ENCODE measurements at regions not wholly inside any gene's neighbourhood (a gene's known extent, or its start where the extent isn't known, plus 50 kb on each side); places are given as distances from the start of the nearest gene placed in this dataset.
"Not testable (repeated sequence)": the region's sequence is repeated elsewhere in the genome, so short reads cannot be mapped to it uniquely, and the experiment has no call there.

- H2BK15ac ChIP-seq (ENCODE audit: low read depth, low read length); H3K4ac ChIP-seq (ENCODE audit: low read depth, low read length); H2BK120ac ChIP-seq (ENCODE audit: low read depth, low read length); intact Hi-C loops (cut with micrococcal nuclease); ATAC-seq (ENCODE audit: low read depth); dilution Hi-C loops (cut with HindIII; ENCODE audit: low sequenced_read_pairs, unreplicated experiment); H2AK9ac ChIP-seq (replicated peaks; ENCODE audit: low read depth, low read length, poor library complexity); H4K5ac ChIP-seq (ENCODE audit: low read depth, low read length); H3K27ac ChIP-seq (ENCODE audit: insufficient read depth, low read length); in situ Hi-C loops (cut with MboI; ENCODE audit: low sequenced_read_pairs); H3K9ac ChIP-seq (ENCODE audit: low read depth, low read length); H3K14ac ChIP-seq (replicated peaks; ENCODE audit: low read depth, low read length); H3K4me2 ChIP-seq (ENCODE audit: low read depth, low read length); H4K8ac ChIP-seq (ENCODE audit: low read depth in 2 of 2, low read length in 2 of 2); H3K9me3 ChIP-seq (ENCODE audit: control insufficient read depth, insufficient read depth, low read length); H3K18ac ChIP-seq (ENCODE audit: low read depth, low read length); H3K36me3 ChIP-seq (ENCODE audit: control insufficient read depth, insufficient read depth, low read length); H2AFZ ChIP-seq (replicated peaks; ENCODE audit: low read length, poor library complexity); H2BK5ac ChIP-seq (ENCODE audit: low read depth, low read length, poor library complexity, severe bottlenecking); H3K23ac ChIP-seq (ENCODE audit: low read depth, low read length); H3K79me1 ChIP-seq (ENCODE audit: low read depth in 1 of 2, low read length in 2 of 2); H3K4me3 ChIP-seq (ENCODE audit: insufficient read depth, low read depth, low read length); DNase-seq; H3K4me1 ChIP-seq (ENCODE audit: control insufficient read depth, insufficient read depth, low read length); BruUV-seq (replicated peaks); POLR2A ChIA-PET (ENCODE audit: unreplicated experiment); H2BK20ac ChIP-seq (ENCODE audit: low read depth, low read length); H3K27me3 ChIP-seq (ENCODE audit: control insufficient read depth, insufficient read depth, low read length); H3K9me1 ChIP-seq (ENCODE audit: insufficient read depth, low read length); H4K20me1 ChIP-seq (ENCODE audit: insufficient read depth, low read length); H4K91ac ChIP-seq (ENCODE audit: insufficient read depth, low read depth, low read length); CTCF ChIA-PET; H3K56ac ChIP-seq (ENCODE audit: extremely low read depth, insufficient read depth, low read length); H2AK5ac ChIP-seq (ENCODE audit: low read depth, low read length): not testable (repeated sequence)
- WGBS, 2 experiments (ENCODE audit: extremely low coverage in 2 of 2, insufficient read length in 1 of 2): 83% methylated on average over 5 of the region's 9 CpGs; no CpG with 5 or more reads in 1 of the 2 experiments
These were observed 264.6 kb downstream of the ARHGAP12 start for GRCh38 chr10:31664071-31664470.
